ENCODE measurements at regions not wholly inside any gene's neighbourhood (a gene's known extent, or its start where the extent isn't known, plus 50 kb on each side); places are given as distances from the start of the nearest gene placed in this dataset.

- no peak for DNase-seq (ENCODE audit: low read depth)
These were observed 180.1 kb upstream of the ARID2 start for GRCh38 chr12:45549337-45549902.

GRCh38 chr12:45553204-45553603 is 176.3 kb upstream of the ARID2 start:
- no peak for DNase-seq (ENCODE audit: low read depth)

GRCh38 chr12:45557016-45557415 is 172.5 kb upstream of the ARID2 start:
- no peak for DNase-seq (ENCODE audit: low read depth)

- no peak for DNase-seq (ENCODE audit: low read depth)
These were observed 171.2 kb upstream of the ARID2 start for GRCh38 chr12:45558353-45558752.

GRCh38 chr12:45559537-45559936 is 170.0 kb upstream of the ARID2 start:
- no peak for DNase-seq (ENCODE audit: low read depth)

- DNase-seq (ENCODE audit: low read depth) = no peak
These were observed 168.8 kb upstream of the ARID2 start for GRCh38 chr12:45560689-45561088.

GRCh38 chr12:45561488-45561887 is 168.0 kb upstream of the ARID2 start:
- no peak for DNase-seq (ENCODE audit: low read depth)

- no peak for DNase-seq (ENCODE audit: low read depth)
These were observed 163.9 kb upstream of the ARID2 start for GRCh38 chr12:45565590-45565989.

GRCh38 chr12:45566257-45566656 is 163.2 kb upstream of the ARID2 start:
- DNase-seq (ENCODE audit: low read depth) = no peak

- peak; percentile 90 for DNase-seq (ENCODE audit: low read depth)
These were observed 160.7 kb upstream of the ARID2 start for GRCh38 chr12:45568808-45569207.

- no peak for DNase-seq (ENCODE audit: low read depth)
These were observed 159.0 kb upstream of the ARID2 start for GRCh38 chr12:45570501-45570900.

- DNase-seq (ENCODE audit: low read depth) = no peak
These were observed 157.4 kb upstream of the ARID2 start for GRCh38 chr12:45572114-45572513.

- DNase-seq (ENCODE audit: low read depth) = no peak
These were observed 154.1 kb upstream of the ARID2 start for GRCh38 chr12:45575417-45575816.

GRCh38 chr12:45575823-45576475 is 153.6 kb upstream of the ARID2 start:
- no peak for DNase-seq (ENCODE audit: low read depth)

- peak; percentile 10 for DNase-seq (ENCODE audit: low read depth)
These were observed 151.6 kb upstream of the ARID2 start for GRCh38 chr12:45577844-45578399.

- no peak for DNase-seq (ENCODE audit: low read depth)
These were observed 149.0 kb upstream of the ARID2 start for GRCh38 chr12:45580356-45580969.

- no peak for DNase-seq (ENCODE audit: low read depth)
These were observed 148.4 kb upstream of the ARID2 start for GRCh38 chr12:45581112-45581511.

GRCh38 chr12:45582536-45582935 is 147.0 kb upstream of the ARID2 start:
- DNase-seq (ENCODE audit: low read depth) = no peak

GRCh38 chr12:45582986-45583659 is 146.4 kb upstream of the ARID2 start:
- peak; percentile 19 for DNase-seq (ENCODE audit: low read depth)

- DNase-seq (ENCODE audit: low read depth) = peak; percentile 59
These were observed 145.2 kb upstream of the ARID2 start for GRCh38 chr12:45584336-45584735.

GRCh38 chr12:45585522-45586230 is 143.8 kb upstream of the ARID2 start:
- DNase-seq (ENCODE audit: low read depth) = no peak

Measured in myocyte (in vitro differentiated cells).